Activated naive CD4-positive, alpha-beta T cell treated with anti-CD3 and anti-CD28 coated beads, Interleukin-2, amount 50 U/mL, for 72 hours (primary cell): ENCODE measurements at regions not wholly inside any gene's neighbourhood (a gene's known extent, or its start where the extent isn't known, plus 50 kb on each side); places are given as distances from the start of the nearest gene placed in this dataset.

Experiments
- ATAC-seq, 2 donors: fragments of 150-1000 bp; cut with Tn5 transposase; 2 replicates each; pipeline ENCODE4 v1.10.0; 2021; ENCODE audit warnings: mild to moderate bottlenecking in 2 of 2, moderate library complexity in 2 of 2
- DNase-seq, 2 donors: peaks; one replicate each; pipeline ENCODE4 v3.0.0; 2021 to 2022; ENCODE audit warnings: low spot score in 2 of 2
- H3K27ac Mint-ChIP-seq, 2 donors: one replicate each; pipeline ENCODE4 v1.8.0; 2022; ENCODE audit warnings: mild to moderate bottlenecking in 2 of 2, mixed read lengths in 2 of 2
- H3K36me3 Mint-ChIP-seq, 2 donors: one replicate each; pipeline ENCODE4 v1.8.0; 2022; ENCODE audit warnings: mixed read lengths in 2 of 2
- H3K9me3 Mint-ChIP-seq, 2 donors: one replicate each; pipeline ENCODE4 v1.8.0; 2022; ENCODE audit warnings: mixed read lengths in 2 of 2

- DNase-seq = no peak
Observed at GRCh38 chr16:5541356-5541755, 443.8 kb upstream of the EEF2KMT start.

GRCh38 chr16:5537347-5537746 lies 439.8 kb upstream of the EEF2KMT start:
- Mint-ChIP-seq H3K36me3 (peaks cover 0 to 5% of the 10 kb centered on the region in 2 donors), H3K27ac (no peak overlapping the region), H3K9me3 (no peaks in the 10 kb centered on the region)
- no peak for ATAC-seq
- DNase-seq = no peak

More at GRCh38 chr16:5541356-5541755, 443.8 kb upstream of the EEF2KMT start:
- Mint-ChIP-seq H3K9me3 (no peaks in the 10 kb centered on the region), H3K36me3 (no peaks in the 10 kb centered on the region), H3K27ac (no peak overlapping the region)
- ATAC-seq = no peak

GRCh38 chr16:5533321-5533888 lies 435.8 kb upstream of the EEF2KMT start:
- H3K9me3 Mint-ChIP-seq = peaks cover 9 to 10% of the 10 kb centered on the region in 2 donors
- peaks cover 0 to 5% of the 10 kb centered on the region in 2 donors for H3K36me3 Mint-ChIP-seq
- no peak for ATAC-seq
- no peak overlapping the region for H3K27ac Mint-ChIP-seq
- DNase-seq = no peak

- peaks cover 0 to 6% of the 10 kb centered on the region in 2 donors for H3K36me3 Mint-ChIP-seq
Observed at GRCh38 chr16:5527817-5528216, 430.2 kb upstream of the EEF2KMT start.

GRCh38 chr16:5526826-5527225 lies 429.2 kb upstream of the EEF2KMT start:
- H3K27ac Mint-ChIP-seq = no peak overlapping the region
- DNase-seq = no peak
- peaks cover 0 to 6% of the 10 kb centered on the region in 2 donors for H3K36me3 Mint-ChIP-seq
- no peak for ATAC-seq
- H3K9me3 Mint-ChIP-seq = peaks cover 10 to 14% of the 10 kb centered on the region in 2 donors

More at GRCh38 chr16:5527817-5528216, 430.2 kb upstream of the EEF2KMT start:
- H3K9me3 Mint-ChIP-seq = peaks cover 10 to 14% of the 10 kb centered on the region in 2 donors
- DNase-seq (no peak), ATAC-seq (no peak)
- no peak overlapping the region for H3K27ac Mint-ChIP-seq

- DNase-seq (no peak), ATAC-seq (no peak)
- peaks cover 7 to 10% of the 10 kb centered on the region in 2 donors for H3K9me3 Mint-ChIP-seq
- peaks cover 0 to 6% of the 10 kb centered on the region in 2 donors for H3K36me3 Mint-ChIP-seq
- H3K27ac Mint-ChIP-seq = no peak overlapping the region
Observed at GRCh38 chr16:5523829-5524228, 426.2 kb upstream of the EEF2KMT start.

GRCh38 chr16:5516115-5516514 lies 418.5 kb upstream of the EEF2KMT start:
- Mint-ChIP-seq H3K9me3 (peaks cover 16 to 22% of the 10 kb centered on the region in 2 donors), H3K36me3 (peaks cover 0 to 11% of the 10 kb centered on the region in 2 donors), H3K27ac (no peak overlapping the region)
- DNase-seq = no peak
- no peak for ATAC-seq

- DNase-seq = no peak
- ATAC-seq = no peak
- H3K27ac Mint-ChIP-seq = no peak overlapping the region
- peaks cover 0 to 11% of the 10 kb centered on the region in 2 donors for H3K36me3 Mint-ChIP-seq
- H3K9me3 Mint-ChIP-seq = peaks cover 15 to 23% of the 10 kb centered on the region in 2 donors
Observed at GRCh38 chr16:5512014-5512413, 414.4 kb upstream of the EEF2KMT start.

GRCh38 chr16:5510819-5511370 lies 413.3 kb upstream of the EEF2KMT start:
- ATAC-seq (no peak), DNase-seq (no peak)
- peaks cover 0 to 5% of the 10 kb centered on the region in 2 donors for H3K36me3 Mint-ChIP-seq
- H3K27ac Mint-ChIP-seq = no peak overlapping the region
- H3K9me3 Mint-ChIP-seq = peaks cover 10 to 14% of the 10 kb centered on the region in 2 donors

- peaks cover 0 to 5% of the 10 kb centered on the region in 2 donors for H3K36me3 Mint-ChIP-seq
- ATAC-seq (no peak), DNase-seq (no peak)
- peaks cover 10 to 14% of the 10 kb centered on the region in 2 donors for H3K9me3 Mint-ChIP-seq
- H3K27ac Mint-ChIP-seq = no peak overlapping the region
Observed at GRCh38 chr16:5509794-5510193, 412.2 kb upstream of the EEF2KMT start.

GRCh38 chr16:5509336-5509735 lies 411.7 kb upstream of the EEF2KMT start:
- no peak for DNase-seq
- Mint-ChIP-seq H3K9me3 (peaks cover 7 to 10% of the 10 kb centered on the region in 2 donors), H3K36me3 (peaks cover 0 to 5% of the 10 kb centered on the region in 2 donors), H3K27ac (no peak overlapping the region)
- ATAC-seq = no peak

GRCh38 chr16:5508371-5508770 lies 410.8 kb upstream of the EEF2KMT start:
- ATAC-seq (no peak), DNase-seq (no peak)
- no peaks in the 10 kb centered on the region for H3K36me3 Mint-ChIP-seq
- no peak overlapping the region for H3K27ac Mint-ChIP-seq
- peaks cover 3 to 5% of the 10 kb centered on the region in 2 donors for H3K9me3 Mint-ChIP-seq

- Mint-ChIP-seq H3K27ac (no peak overlapping the region), H3K9me3 (peaks cover 3 to 5% of the 10 kb centered on the region in 2 donors), H3K36me3 (no peaks in the 10 kb centered on the region)
- ATAC-seq (no peak), DNase-seq (no peak)
Observed at GRCh38 chr16:5506021-5506420, 408.4 kb upstream of the EEF2KMT start.

GRCh38 chr16:5505091-5505887 lies 407.7 kb upstream of the EEF2KMT start:
- DNase-seq (no peak), ATAC-seq (no peak)
- Mint-ChIP-seq H3K27ac (no peak overlapping the region), H3K36me3 (no peaks in the 10 kb centered on the region), H3K9me3 (peaks cover 3 to 5% of the 10 kb centered on the region in 2 donors)

GRCh38 chr16:5504064-5504781 lies 406.6 kb upstream of the EEF2KMT start:
- peaks cover 8% of the 10 kb centered on the region in 2 donors for H3K9me3 Mint-ChIP-seq
- H3K36me3 Mint-ChIP-seq = no peaks in the 10 kb centered on the region
- ATAC-seq (no peak), DNase-seq (no peak)
- no peak overlapping the region for H3K27ac Mint-ChIP-seq

- Mint-ChIP-seq H3K9me3 (peaks cover 4% of the 10 kb centered on the region in 2 donors), H3K36me3 (no peaks in the 10 kb centered on the region), H3K27ac (no peak overlapping the region)
- ATAC-seq (no peak), DNase-seq (no peak)
Observed at GRCh38 chr16:5502944-5503343, 405.3 kb upstream of the EEF2KMT start.

- H3K27ac Mint-ChIP-seq = no peak overlapping the region
- ATAC-seq (no peak), DNase-seq (no peak)
- no peaks in the 10 kb centered on the region for H3K36me3 Mint-ChIP-seq
- peaks cover 4% of the 10 kb centered on the region in 2 donors for H3K9me3 Mint-ChIP-seq
Observed at GRCh38 chr16:5502467-5502869, 404.9 kb upstream of the EEF2KMT start.
